Stimulated activated CD4-positive, alpha-beta T cell treated with anti-CD3 and anti-CD28 coated beads, Interleukin-15, amount 100 ng/mL, for 24 hours (primary cell): ENCODE measurements at regions not wholly inside any gene's neighbourhood (a gene's known extent, or its start where the extent isn't known, plus 50 kb on each side); places are given as distances from the start of the nearest gene placed in this dataset.
"Not testable (repeated sequence)": the region's sequence is repeated elsewhere in the genome, so short reads cannot be mapped to it uniquely, and the experiment has no call there.

Experiments
- DNase-seq: peaks from one replicate; pipeline ENCODE4 v3.0.0-alpha.2; 2020

DNA sequence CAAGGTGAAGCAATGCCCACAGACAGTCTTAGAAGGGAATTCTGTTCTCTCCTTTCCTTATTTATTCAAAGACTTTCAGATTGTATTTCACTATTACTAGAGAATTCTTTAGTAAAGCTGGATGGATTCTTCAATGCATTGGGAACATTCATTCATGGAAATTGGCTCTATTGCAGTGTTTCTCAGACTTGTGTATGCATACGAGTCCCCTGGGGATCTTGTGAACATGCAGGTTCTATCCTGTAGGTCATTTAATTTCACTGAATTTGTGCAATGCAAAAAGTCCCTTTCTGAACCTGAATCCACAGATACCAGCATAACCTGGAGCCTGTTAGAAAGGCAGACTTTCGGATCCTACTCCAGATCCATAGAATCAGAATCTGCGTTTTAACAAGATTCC is 160.9 kb upstream of the AHI1 start:
- no peak for DNase-seq

DNA sequence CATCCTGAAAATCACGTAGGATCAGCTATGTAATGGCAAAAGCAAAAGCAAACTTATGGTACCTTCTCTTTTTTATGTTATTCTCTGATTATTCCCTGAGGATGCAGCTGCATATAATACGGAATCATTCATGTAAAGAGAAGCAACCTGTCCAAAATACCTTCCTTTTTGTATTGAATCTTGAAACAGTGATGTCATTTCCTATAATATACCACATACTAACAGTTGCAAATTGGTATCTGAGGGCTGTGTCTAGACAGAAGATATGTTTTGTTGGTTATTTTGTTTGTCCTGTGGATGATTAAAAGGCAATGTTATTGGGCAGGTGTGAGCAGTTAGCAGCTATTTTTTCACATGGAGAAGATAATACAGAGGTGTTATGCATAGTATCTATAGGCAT is 161.4 kb upstream of the AHI1 start:
- no peak for DNase-seq

GRCh38 chr6:135664527-135664926 is 167.0 kb upstream of the AHI1 start:
- no peak for DNase-seq

GRCh38 chr6:135665935-135666334 is 168.4 kb upstream of the AHI1 start:
- DNase-seq, result no peak

DNA sequence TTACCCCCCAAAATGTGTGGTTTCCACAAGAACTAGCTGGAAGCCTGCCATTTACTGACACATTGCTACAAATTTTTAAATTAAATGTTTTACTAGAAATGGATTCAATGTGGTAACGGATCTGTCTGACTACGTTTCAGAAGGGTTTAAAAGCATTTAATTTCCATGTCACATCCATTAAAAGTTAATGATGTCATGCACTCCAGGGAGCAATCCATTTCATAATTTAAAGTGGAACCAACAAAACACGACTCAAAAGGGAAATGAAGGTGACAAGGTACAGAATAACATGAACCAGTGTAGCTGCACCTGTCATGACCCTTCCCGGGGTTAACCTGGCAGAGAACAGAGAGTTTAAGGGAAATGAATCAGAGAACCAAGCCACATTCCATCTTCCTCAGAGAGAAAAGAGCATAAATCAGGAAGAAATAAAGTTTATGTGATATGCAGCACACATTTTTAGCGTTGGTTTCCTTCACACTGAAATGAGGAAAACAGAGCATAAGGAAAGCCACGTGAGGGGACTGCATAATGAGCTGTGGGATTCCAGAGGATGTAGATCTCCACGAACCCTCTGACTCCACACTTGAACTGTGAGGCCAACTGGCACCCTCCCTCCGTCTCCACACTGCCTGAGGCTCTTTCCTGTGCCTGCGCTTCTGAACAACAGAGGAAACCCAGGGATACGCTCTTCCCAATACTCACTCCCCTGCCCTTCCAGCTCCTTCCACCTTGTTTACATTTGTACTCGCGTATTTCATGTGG is 170.3 kb upstream of the AHI1 start:
- DNase-seq, result no peak

- no peak for DNase-seq
Measured at GRCh38 chr6:135672256-135672655, 174.7 kb upstream of the AHI1 start.

GRCh38 chr6:135673501-135674309 is 176.2 kb upstream of the AHI1 start:
- DNase-seq, result peak; percentile 28

GRCh38 chr6:135675026-135675425 is 176.5 kb upstream of the PDE7B start:
- no peak for DNase-seq

- DNase-seq, result peak; percentile 35
Measured at GRCh38 chr6:135675862-135676261, 175.6 kb upstream of the PDE7B start.

DNA sequence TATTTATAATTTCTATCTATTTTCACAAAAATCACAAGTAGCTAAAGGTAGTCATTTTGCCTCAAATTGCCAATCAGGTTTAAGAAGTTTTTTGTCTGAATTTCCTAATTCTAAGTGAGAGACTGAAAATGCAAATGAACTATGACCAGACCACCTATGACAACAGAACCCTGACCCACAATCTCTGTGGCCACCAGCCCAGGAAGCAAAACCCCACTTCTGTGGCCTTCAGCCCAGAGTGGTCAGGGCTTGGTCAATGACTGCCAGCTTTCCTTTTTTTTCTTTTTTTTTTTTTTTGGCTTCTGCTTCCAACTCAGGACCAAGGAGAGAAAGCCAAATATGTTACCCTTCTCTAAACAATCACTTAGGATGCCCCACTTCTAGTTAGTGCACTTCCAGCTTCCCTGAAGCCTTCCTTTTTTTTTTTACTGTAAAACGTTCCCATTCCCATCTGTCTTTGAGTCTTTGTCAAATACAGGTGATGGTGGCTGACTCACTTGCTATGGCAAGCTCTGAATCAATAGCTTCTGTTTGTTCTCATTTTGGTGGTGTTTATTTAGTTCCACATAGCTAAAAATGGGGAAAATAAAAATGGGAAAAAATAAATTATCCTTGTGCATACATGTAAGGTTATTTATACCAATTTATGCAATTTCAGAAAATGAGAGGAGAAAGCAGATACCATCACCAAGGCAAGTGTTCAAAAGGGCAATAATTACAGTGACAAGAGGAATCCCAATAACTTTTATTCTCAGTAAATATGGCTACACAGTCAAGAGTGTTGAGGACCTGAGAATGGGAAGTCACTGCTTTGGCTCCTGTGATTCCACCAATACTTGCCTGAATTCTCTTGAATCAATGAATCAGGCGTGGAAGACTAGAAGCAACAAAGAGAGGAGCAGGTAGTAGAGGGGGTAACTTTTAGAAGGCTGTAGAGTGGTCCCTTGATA is 170.3 kb upstream of the PDE7B start:
- DNase-seq, result no peak

DNA sequence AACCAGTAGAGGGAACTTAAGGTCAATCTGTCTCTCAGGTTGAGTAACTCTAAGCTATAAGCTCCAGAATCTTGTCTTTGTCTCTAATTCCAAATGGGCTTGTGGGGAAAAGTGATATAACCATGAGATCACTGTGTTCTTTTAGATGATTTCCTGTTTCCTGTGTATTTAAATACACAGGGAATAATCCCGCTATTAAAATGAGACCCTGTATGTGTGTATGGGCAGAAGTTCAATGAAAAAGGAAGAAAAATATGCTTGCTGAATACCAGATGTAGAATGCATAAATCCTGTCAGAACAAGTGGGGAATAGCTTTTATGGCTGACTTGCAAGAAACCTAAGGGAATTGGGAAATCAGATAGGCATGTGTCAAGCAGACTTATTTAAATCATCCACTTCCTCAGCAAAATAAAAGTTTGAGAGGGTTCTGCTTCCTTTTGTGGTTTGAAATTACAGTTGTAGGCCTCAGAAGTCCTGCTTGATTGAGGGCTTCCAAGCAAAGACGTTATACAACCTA is 164.7 kb upstream of the PDE7B start:
- DNase-seq, result no peak

- not testable (repeated sequence) for DNase-seq
Measured at GRCh38 chr6:135688476-135688875, 163.0 kb upstream of the PDE7B start.

DNA sequence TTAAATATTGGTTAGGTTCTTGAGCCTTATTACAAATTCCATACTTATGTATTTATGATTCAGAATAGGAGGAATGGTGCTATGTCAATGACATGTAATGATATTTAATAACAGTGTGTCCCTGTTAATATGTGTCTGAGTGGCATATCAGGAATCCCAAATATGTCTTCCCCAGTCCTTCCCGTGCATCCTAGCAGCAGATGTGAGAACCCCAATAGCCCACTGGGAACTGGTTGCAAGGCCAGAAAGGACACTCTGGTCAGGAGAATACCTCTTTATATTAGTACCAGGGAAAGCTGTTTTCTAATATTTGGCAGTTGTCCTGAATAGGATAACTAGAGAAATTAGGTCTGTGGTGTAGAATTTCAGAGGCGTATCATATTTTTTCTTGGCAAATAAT is 159.1 kb upstream of the PDE7B start:
- DNase-seq, result no peak

DNA sequence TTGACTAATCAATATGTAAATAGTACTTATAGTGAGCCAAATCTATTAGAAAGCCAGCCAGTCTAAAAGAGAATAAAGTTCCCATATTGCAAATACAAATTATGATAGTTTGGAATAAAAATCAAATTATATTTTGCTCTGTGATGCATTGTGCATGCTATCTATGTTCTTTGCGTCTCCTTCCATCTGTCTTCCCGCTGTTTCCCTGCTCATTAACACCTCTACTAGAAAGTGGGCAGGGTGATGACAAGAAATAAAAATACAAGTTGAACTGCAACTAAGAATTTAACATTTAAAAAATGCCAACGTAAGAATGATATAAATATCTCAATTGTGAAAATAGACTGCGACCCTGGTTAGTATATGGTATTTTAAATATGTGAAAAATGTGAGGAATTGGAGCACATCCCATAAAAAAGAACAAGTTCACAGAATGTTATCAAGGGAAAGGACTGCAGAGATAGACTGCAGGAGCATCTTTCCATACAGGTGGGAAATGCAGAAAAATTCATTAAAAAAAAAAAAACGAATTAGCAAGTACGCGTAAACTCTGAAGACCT is 157.6 kb upstream of the PDE7B start:
- no peak for DNase-seq

- DNase-seq, result no peak
Measured at GRCh38 chr6:135699705-135700104, 151.8 kb upstream of the PDE7B start.

- no peak for DNase-seq
Measured at GRCh38 chr6:135701426-135701825, 150.1 kb upstream of the PDE7B start.

GRCh38 chr6:135703007-135703406 is 148.5 kb upstream of the PDE7B start:
- no peak for DNase-seq

GRCh38 chr6:135703621-135704020 is 147.9 kb upstream of the PDE7B start:
- peak; percentile 47 for DNase-seq

GRCh38 chr6:135707426-135707825 is 144.1 kb upstream of the PDE7B start:
- no peak for DNase-seq

GRCh38 chr6:135710042-135710441 is 141.5 kb upstream of the PDE7B start:
- no peak for DNase-seq

GRCh38 chr6:135722190-135722589 is 129.3 kb upstream of the PDE7B start:
- no peak for DNase-seq

DNA sequence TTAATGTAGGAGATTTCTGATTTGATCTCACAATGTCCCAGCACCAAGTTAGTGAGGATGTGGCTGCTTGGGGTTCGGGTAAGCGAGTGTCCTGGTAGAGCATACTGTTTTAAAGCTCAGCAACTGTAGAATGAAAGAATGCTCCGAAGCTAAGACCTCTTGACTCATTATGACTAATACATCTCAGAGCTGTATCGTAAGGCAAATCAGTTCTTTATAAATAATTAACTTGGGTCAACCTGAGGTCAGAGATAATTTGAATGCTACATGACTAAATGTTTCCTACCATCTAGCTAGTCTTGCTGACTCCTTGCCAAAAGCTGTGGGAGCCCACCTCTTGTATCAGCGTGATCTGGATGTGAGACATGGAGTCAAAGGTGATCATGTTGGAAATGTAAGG is 128.8 kb upstream of the PDE7B start:
- DNase-seq, result peak; percentile 46

DNA sequence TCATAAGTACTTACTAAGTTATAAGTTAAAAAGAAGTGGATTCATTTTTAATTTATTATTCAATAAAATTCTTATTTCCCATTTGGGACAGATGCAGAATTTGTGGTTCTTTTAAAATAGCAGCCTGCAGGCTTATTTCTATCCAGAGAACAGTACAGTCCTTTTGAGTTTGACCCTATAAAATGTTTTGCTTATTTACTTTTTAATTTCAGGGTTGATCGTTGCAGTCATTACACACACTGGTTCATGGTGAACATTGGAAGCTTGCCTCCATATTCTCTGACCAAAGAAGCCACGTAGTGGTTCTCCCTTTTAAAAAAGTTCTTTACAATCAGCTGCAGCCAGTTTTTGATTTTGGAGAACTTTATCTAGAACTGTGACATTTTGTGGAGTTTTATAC is 122.9 kb upstream of the PDE7B start:
- no peak for DNase-seq
